GM18520 (cell line): ENCODE measurements at regions not wholly inside any gene's neighbourhood (a gene's known extent, or its start where the extent isn't known, plus 50 kb on each side); places are given as distances from the start of the nearest gene placed in this dataset.
A peak's percentile ranks its signal among the peaks of the same experiment; 100 is the strongest.

Experiments
- ATAC-seq: cut with Tn5 transposase; IDR thresholded peaks from one replicate; pipeline ENCODE4 v1.9.1; 2021; ENCODE audit not compliant: unreplicated experiment

DNA sequence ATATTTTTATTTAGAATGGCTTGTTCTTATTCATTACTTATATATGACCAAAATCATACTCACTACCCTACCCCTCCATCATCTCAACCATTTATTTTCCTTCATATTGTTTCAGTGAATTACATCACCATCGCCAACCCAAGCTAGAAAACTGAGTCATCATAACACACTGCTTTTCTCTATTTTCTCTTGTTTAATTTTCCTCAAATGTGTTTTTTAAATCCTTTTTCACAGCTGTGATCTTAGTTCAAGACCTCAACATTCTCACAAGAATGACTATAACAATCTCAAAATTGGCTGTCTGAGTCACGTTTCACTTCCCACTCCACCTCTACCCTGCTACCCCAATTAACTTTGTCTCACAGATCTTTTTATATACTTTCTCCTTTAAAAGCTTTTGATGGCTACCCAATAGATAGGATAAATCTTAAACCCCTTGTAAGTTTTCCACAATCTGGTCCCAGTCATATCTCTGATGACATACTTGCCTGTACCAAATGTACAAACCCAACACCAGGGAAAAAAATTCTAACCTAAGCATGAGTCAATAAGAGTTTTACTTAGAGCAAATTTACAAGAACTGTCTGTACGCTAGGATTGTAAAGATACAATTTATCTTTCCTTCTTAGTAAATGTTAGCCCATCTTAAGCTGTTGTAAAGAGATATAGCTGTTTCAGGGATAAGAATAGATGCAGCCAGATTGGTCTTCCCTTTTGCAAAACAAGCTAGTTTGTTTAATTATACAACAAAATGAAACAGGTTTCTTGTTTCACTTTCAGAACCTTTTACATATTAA lies 635.1 kb upstream of the SLC39A10 start:
- peak; percentile 68 for ATAC-seq

GRCh38 chr2:195018462-195018861 lies 638.6 kb upstream of the SLC39A10 start:
- ATAC-seq, result no peak

- ATAC-seq, result no peak
Observed at GRCh38 chr2:195017890-195018289, 639.1 kb upstream of the SLC39A10 start.

DNA sequence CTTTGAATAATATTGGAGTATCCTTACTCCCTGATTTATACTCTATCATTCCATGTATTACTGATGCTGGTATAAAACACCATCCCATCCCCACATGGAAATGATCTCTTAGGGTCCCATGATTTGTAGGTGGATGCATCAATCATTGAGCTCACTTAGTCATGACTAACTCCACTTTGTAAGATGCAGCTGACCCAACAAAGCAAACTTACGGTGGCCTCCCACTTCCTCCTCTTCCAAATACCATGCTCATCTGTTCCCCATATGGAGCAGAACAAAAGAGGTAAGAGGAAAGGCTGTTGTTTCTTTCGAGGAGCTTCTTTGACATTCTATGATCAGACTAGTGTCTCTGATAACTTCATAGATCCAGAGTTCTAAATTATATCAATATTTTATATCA lies 640.2 kb upstream of the SLC39A10 start:
- no peak for ATAC-seq

DNA sequence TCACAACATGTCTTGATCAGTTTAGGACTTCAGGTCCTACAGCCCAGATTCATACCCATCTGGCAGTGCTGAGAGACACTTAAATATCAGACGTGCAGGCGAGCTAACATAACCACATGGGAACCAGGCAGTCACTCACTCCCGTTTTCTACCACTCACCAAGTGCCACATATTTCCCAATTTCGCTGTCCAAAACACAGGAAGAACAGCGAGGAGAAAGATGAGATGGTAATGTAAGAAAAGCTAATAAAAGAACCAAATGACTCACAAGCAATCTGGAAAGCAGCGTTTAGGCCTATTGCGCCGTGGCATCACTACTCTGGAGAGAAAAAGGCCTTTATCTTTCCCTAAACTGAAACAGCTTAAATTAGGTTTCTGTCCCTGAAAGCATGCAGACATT lies 647.8 kb upstream of the SLC39A10 start:
- no peak for ATAC-seq

- ATAC-seq, result no peak
Observed at GRCh38 chr2:195006856-195007255, 650.2 kb upstream of the SLC39A10 start.

DNA sequence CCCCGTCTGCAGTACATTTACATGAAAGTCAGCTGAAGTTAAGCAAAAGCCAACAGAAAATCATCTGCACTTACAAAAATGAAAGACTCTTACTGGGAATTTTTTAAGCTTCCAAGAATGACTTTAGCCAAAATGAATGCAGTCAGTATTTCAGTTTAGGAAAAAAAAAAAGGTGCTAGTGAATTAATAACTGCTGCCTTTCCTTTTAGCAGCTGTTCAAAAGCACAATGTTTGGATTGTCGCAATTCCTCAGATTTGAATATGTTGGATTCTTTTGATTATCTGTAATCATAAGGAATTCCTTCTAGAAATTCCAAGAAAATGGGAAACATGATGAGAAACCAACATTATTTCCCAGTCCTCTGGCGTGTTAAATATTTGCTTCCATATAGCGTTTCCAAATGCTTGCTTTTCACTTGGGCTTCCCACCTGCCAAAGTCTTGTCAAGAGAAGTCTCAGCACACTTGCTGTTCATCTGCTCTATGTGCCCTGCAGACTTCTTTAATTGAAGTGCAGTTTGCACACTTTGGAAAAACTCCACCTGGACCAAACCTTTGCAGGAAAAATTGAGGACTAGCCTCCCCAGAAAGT lies 653.0 kb upstream of the SLC39A10 start:
- ATAC-seq, result no peak

DNA sequence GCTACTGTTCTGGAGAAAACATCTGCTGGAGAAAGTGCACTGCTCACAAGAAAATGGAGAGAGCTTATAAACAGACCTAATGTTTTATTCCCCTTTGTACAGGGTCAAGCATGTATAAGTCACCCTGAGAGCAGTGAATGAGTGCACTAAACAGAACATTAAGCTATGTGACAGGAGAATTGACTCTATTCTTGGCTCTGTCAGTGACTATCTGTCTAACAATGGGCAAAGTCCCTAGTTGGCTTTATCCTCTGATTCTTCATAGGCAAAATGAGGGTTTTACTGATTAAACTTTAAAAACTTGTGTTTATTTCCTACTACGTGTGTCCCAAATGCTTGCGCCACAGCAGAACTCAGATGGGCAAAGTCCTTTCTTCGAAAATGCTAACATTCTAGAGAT lies 655.1 kb upstream of the SLC39A10 start:
- no peak for ATAC-seq

DNA sequence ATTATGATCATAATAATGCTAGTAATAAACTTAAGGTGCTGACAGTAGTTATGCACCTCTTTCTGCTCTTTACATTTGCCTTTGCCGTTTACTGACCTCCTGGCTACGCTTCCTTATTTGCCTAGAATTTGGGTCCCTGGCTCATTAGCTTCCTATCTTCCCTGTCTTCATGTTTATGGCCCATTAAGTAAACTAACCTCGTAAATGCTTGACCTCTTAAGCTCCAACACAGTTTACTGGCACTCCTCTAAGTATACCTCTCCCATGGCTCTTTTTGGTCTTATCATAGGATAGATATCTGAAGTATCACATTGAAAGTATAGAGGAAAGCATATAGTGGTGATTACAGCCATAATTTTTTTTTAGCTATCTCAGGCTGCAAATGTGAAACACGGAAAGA lies 657.3 kb upstream of the SLC39A10 start:
- ATAC-seq, result no peak

GRCh38 chr2:194992648-194993047 lies 664.4 kb upstream of the SLC39A10 start:
- ATAC-seq, result no peak

DNA sequence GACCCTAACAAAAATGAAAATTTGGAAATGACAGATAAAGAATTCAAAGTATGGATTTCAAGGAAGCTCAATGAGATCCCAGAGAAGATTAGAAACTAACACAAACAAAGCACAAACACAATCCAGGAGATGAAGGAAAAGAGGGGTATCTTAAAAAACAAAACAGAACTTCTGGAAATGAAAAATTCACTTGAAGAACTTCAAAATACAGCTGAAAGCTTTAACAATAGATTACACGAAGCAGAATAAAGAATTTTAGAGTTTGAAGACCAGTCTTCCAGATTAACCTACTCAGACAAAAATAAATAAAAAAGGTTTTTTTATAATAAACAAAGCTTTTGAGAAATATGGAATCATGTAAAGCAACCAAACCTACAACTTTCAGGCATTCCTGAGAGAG lies 671.8 kb upstream of the SLC39A10 start:
- ATAC-seq, result no peak

- ATAC-seq, result no peak
Observed at GRCh38 chr2:194962254-194962653, 694.8 kb upstream of the SLC39A10 start.

- no peak for ATAC-seq
Observed at GRCh38 chr2:194954218-194954617, 702.8 kb upstream of the SLC39A10 start.

- ATAC-seq, result no peak
Observed at GRCh38 chr2:194946826-194947225, 710.2 kb upstream of the SLC39A10 start.

GRCh38 chr2:194938066-194938465 lies 719.0 kb upstream of the SLC39A10 start:
- no peak for ATAC-seq

GRCh38 chr2:194927489-194927888 lies 729.5 kb upstream of the SLC39A10 start:
- ATAC-seq, result no peak

DNA sequence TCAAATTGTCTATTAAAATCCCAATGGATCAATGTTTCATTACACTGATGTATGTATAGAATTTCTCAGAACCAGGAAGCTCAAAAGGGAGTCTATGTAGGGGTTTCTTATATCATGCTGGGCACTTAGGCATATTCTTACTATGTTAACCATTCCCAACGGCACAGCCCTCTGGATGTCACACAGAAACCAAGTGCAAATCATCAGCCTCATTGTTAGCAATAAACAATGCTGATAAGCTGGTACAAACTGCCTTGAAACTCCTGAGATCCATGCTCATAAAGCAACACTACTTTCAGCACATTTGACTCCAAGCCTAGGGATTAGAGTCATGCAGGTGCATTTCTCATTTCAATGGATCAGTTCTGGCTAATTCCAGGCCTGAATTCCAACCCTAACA lies 730.2 kb upstream of the SLC39A10 start:
- ATAC-seq, result no peak

- ATAC-seq, result no peak
Observed at GRCh38 chr2:194925742-194926141, 731.3 kb upstream of the SLC39A10 start.

DNA sequence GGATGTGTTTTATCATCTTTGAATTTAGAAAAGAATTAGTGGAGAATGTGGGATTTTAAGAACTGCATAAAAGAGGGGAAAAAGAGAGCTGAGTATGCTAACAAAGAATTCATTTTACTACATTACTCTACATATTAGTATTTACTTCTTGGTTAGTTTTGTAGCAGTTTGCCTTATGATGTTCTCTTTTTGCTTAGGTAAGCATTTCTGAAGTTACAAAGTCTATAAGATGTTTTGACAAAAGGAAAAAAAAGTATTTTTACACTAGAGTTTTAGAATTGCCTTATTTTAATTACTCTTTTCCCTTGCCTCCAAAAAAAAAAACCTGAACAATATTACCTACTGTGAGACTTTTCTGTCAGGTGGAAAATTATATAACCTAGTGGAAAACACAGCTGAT lies 739.5 kb upstream of the SLC39A10 start:
- ATAC-seq, result no peak

- no peak for ATAC-seq
Observed at GRCh38 chr2:194915485-194915884, 741.5 kb upstream of the SLC39A10 start.

- no peak for ATAC-seq
Observed at GRCh38 chr2:194907569-194907968, 749.5 kb upstream of the SLC39A10 start.

DNA sequence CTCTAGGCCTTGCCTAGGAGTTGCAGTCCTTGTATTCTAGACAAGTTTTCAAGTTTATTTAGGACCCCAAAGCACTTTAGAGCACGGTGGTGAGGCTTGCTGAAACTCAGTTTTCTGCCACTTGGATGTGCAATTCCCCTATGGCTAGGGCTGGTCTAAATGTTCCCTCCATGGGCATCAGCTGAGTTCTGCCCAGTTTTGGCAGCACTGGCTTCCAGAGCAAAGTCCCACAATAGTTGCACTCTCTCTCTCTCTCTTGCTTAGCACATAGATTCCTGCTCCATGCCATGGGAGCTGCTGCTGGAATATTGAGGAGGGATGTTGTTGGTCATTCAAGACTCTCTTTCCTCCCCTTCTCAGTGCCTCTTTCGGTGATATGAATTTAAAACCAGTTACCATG lies 760.2 kb upstream of the SLC39A10 start:
- ATAC-seq, result no peak

DNA sequence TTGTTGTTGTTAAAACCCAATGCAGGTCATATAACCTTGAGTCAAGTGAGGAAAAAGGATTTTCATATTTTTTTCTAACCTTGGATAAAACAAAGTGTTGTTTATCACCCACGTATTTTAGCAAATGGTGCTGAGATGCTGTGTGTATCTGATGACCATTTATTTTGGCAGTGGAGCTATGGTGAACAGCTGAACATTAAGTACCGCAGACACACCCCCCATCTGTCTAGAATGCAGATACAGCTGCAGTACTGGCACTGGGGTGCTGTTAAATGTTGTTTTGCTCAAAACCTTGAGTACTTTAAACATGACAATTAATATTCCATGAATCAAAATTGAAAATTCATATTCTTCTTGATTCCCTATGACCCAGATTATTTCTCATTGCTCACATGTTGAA lies 773.3 kb upstream of the SLC39A10 start:
- ATAC-seq, result no peak
